Kidney capillary endothelial cell (primary cell): ENCODE measurements at regions not wholly inside any gene's neighbourhood (a gene's known extent, or its start where the extent isn't known, plus 50 kb on each side); places are given as distances from the start of the nearest gene placed in this dataset.
A peak's percentile ranks its signal among the peaks of the same experiment; 100 is the strongest.

Source experiments
- DNase-seq: peaks from one replicate; pipeline ENCODE4 v3.0.0-alpha.2; 2018; ENCODE audit warnings: low spot score

- no peak for DNase-seq
Observed at GRCh38 chr2:122734766-122735424, 979.4 kb downstream of the TSN start.

- DNase-seq = no peak
Observed at GRCh38 chr2:122736279-122736678, 980.8 kb downstream of the TSN start.

DNA sequence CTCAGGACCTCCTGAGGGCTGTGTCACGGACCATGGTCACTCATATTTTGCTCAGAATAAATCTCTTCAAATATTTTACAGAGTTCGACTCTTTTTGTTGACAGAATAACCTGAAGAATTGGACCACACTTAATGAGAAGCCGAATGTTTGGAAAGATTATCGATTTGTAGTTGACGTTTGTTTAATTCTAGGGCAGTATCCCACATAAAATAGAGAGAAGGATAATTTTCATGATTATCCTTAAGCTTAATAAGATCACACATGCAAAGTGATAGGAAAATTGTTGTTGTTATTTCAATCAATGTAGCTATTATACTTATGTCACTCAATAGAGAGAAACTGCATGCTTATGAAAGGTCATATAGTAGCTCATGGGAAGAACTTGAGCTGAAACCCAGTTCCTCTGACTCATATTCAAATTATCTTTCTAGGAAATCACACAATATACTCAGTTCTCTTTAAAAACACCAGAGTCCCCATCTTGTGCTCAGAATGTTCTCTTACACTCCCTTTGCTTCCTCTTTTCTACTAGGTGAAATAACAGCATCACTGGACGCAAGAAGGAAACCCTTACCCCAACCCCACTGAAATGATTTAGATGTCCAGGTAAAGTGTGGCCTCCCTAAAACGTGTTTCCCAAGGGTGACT lies 982.1 kb downstream of the TSN start:
- no peak for DNase-seq

GRCh38 chr2:122739732-122740593 lies 984.5 kb downstream of the TSN start:
- DNase-seq = no peak

- DNase-seq = no peak
Observed at GRCh38 chr2:122740594-122740948, 985.1 kb downstream of the TSN start.

GRCh38 chr2:122741403-122741802 lies 986.0 kb downstream of the TSN start:
- DNase-seq = no peak

GRCh38 chr2:122743021-122743675 lies 987.7 kb downstream of the TSN start:
- no peak for DNase-seq

- no peak for DNase-seq
Observed at GRCh38 chr2:122745603-122746002, 990.2 kb downstream of the TSN start.

GRCh38 chr2:122747670-122748069 lies 992.2 kb downstream of the TSN start:
- DNase-seq = no peak

- peak; percentile 49 for DNase-seq
Observed at GRCh38 chr2:122748552-122749011, 993.1 kb downstream of the TSN start.

DNA sequence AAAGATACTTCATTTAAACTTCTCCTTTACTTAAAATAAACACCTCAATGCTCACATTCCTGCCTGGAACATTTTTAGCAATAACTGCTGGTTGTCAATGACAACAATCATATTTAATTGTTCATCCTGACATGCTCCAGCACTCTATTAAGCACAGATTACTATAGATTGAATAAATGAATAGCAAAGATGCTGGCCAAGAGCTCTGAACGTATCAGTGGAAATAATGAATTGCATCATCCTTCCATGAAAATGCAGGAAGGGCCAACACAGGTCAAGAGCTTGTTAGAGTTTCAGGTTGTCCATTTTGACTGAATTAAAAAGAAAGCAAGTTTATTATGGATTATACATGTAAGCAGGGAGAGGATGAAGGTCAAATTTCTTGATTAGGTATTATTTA lies 994.0 kb downstream of the TSN start:
- DNase-seq = no peak

- DNase-seq = no peak
Observed at GRCh38 chr2:122750095-122750494, 994.6 kb downstream of the TSN start.

GRCh38 chr2:122750808-122751207 lies 995.4 kb downstream of the TSN start:
- DNase-seq = no peak

- DNase-seq = no peak
Observed at GRCh38 chr2:122753336-122753735, 997.9 kb downstream of the TSN start.

- DNase-seq = no peak
Observed at GRCh38 chr2:122754561-122754960, 999.1 kb downstream of the TSN start.

DNA sequence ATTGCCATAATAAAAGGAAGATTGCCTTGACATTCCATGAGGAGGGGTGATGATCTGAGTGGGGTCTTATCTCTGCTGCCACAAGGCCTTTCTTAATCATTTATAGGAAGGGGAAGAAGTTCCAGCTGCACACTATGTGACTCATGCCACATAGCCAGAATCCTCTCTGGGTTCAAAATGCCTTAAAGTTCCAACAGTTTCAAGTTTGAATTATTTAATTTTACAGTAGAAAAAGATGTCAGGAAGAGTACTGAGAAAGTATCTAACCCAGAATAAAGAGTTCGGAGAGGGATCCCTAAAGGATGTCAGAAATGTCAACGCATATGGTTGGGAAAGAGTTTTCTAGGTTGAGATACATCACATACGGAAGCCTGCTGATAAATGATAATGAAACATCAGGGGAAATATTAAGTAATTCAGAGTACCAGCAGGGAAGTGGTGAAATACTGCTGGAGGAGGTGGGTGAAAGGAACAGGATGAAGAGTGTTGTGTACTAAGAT lies 999.9 kb downstream of the TSN start:
- DNase-seq = no peak

DNA sequence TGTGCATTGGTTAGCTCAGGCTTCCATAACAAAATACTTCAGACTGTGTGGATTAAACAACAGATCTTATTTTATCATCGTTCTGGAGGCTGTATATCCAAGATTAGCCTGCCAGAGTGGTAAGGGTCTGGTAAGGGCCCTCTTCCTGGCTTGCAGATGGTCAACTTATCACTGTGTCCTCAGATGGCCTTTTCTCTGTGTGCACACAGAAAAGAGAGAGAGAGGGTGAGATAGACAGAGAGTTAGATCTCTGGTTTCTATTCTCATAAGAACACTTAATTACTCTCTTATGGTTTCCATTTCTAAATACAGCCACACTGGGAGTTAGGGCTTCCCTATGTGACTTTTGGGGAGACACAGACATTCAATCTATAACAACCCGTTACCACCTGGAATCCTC lies 1003.5 kb downstream of the TSN start:
- DNase-seq = no peak

DNA sequence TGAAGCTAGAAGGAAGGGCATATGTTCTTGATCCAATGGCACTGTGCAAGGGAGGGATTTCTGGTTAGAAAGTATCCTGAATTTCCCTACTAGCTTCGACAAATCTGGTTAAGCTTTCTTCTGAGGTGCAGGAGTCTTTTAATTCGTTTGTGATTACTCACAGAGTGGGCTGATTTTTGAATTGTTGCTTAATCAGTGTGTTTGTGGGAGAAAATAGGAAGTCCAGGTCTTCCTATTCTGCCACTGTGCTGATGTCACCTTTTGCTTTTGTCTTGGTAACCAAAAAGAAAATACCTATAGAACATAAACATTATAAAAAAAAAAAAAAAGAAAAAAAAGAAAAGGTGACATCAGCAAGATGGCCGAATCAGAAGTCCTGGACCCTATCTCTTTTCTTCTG lies 1008.6 kb downstream of the TSN start:
- no peak for DNase-seq

DNA sequence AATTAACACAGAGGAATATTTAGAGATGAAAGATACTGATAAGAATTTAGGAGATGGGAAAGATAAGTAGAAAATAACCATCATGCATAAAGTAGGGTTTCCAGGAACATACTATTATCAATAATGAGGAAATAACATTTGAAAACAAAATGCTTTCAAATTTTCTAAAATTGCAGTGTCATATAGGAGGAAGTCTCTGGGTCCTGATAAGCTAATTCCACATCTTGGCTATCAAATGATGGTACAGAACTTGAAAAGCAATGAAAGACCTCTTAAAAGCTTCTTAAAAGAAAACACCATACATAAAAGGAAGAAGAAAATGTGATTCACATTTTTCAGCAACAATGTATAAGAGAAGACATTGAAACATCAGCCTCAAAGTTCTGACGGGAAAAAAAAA lies 1024.8 kb downstream of the TSN start:
- no peak for DNase-seq

- DNase-seq = no peak
Observed at GRCh38 chr2:122794100-122794499, 1038.6 kb downstream of the TSN start.

GRCh38 chr2:122795763-122796162 lies 1040.3 kb downstream of the TSN start:
- DNase-seq = no peak

- no peak for DNase-seq
Observed at GRCh38 chr2:122799391-122799790, 1043.9 kb downstream of the TSN start.
